ENCODE measurements at regions not wholly inside any gene's neighbourhood (a gene's known extent, or its start where the extent isn't known, plus 50 kb on each side); places are given as distances from the start of the nearest gene placed in this dataset.

DNA sequence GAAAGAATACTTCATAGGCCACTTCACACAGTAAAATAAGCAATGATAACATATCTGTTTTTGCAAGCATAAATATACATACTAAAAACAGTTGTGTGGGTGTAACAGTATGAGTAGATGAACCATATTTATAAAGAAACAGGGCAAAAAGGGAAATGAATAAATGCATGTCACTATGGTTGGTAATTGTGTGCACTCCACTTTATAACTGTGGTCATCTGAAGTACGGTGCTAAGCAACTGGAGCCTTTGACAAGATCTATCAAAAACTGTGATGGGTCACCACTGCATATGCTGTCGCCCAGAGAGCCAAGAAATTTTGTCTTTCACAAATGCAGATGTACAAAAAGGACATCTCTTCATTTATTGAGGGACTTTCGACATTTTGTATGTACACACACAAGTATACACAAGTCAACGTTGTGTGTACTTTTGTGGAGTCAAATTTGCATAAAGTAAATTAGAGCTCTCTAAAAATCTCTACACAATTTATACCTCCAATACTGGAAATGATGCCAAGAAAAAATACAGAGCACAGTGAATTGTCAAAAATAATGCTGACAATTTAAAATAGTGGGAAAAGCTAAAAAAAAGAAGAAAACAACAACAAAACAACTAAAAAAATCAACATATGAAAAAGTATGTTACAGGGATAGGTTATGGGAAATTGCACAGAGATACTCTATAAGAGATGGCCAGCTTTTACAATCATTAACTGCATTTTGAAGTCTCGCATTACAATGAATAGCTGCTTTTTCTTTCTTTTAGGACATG lies 123.1 kb upstream of the ENPEP start:
- TF ChIP-seq, protein P1, sequence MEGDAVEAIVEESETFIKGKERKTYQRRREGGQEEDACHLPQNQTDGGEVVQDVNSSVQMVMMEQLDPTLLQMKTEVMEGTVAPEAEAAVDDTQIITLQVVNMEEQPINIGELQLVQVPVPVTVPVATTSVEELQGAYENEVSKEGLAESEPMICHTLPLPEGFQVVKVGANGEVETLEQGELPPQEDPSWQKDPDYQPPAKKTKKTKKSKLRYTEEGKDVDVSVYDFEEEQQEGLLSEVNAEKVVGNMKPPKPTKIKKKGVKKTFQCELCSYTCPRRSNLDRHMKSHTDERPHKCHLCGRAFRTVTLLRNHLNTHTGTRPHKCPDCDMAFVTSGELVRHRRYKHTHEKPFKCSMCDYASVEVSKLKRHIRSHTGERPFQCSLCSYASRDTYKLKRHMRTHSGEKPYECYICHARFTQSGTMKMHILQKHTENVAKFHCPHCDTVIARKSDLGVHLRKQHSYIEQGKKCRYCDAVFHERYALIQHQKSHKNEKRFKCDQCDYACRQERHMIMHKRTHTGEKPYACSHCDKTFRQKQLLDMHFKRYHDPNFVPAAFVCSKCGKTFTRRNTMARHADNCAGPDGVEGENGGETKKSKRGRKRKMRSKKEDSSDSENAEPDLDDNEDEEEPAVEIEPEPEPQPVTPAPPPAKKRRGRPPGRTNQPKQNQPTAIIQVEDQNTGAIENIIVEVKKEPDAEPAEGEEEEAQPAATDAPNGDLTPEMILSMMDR (IDR thresholded peaks at IDR 0.05), result no peak
- TF ChIP-seq POLR2A (IDR thresholded peaks at IDR 0.05), result no peak
